ENCODE measurements at regions not wholly inside any gene's neighbourhood (a gene's known extent, or its start where the extent isn't known, plus 50 kb on each side); places are given as distances from the start of the nearest gene placed in this dataset.

DNA sequence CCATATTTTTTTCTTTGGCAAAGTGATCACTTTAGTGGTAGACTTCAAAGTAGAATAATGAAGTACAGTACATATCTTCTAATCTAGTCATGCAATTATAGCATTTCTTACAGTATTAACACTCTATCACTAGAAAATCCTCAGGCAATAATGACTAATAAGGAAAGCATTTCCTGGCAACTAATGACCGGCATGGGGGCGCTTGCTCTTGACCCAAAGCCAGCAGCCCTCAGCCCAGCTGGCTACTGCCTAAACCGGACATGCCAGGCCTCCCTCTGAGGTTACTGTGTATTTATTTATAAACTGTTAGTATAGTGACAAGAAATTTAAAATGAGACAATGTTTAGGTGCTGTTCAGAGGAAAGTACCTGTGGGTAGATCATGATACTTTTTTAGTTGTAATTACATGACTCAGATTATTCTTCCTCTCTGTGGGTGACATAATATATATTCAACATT is 633.8 kb downstream of the PTPRC start:
- Histone ChIP-seq H3K9me3 (no peaks in the 10 kb centered on the region), H3K36me3 (no peaks in the 10 kb centered on the region), H3K27me3 (no peaks in the 10 kb centered on the region), H3K4me3 (no peak overlapping the region), H3K4me1 (peaks cover 0 to 3% (median 0%) of the 10 kb centered on the region in 4 donors), H3K27ac (replicated peaks in 1 of 4) (no peak overlapping the region)
- WGBS, result 28% methylated on average over 3 of the region's 3 CpGs
- intact Hi-C loops (cut with DNase I), result no loop called here
- TF ChIP-seq POLR2AphosphoS5 (IDR thresholded peaks at IDR 0.05) (no peak), EP300 (IDR thresholded peaks at IDR 0.05) (no peak), POLR2A (IDR thresholded peaks at IDR 0.05; ENCODE audit: low read depth) (no peak)
- TF ChIP-seq, protein P1, sequence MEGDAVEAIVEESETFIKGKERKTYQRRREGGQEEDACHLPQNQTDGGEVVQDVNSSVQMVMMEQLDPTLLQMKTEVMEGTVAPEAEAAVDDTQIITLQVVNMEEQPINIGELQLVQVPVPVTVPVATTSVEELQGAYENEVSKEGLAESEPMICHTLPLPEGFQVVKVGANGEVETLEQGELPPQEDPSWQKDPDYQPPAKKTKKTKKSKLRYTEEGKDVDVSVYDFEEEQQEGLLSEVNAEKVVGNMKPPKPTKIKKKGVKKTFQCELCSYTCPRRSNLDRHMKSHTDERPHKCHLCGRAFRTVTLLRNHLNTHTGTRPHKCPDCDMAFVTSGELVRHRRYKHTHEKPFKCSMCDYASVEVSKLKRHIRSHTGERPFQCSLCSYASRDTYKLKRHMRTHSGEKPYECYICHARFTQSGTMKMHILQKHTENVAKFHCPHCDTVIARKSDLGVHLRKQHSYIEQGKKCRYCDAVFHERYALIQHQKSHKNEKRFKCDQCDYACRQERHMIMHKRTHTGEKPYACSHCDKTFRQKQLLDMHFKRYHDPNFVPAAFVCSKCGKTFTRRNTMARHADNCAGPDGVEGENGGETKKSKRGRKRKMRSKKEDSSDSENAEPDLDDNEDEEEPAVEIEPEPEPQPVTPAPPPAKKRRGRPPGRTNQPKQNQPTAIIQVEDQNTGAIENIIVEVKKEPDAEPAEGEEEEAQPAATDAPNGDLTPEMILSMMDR (IDR thresholded peaks at IDR 0.05), result no peak
- DNase-seq (ENCODE audit: extremely low spot score), result no peak

DNA sequence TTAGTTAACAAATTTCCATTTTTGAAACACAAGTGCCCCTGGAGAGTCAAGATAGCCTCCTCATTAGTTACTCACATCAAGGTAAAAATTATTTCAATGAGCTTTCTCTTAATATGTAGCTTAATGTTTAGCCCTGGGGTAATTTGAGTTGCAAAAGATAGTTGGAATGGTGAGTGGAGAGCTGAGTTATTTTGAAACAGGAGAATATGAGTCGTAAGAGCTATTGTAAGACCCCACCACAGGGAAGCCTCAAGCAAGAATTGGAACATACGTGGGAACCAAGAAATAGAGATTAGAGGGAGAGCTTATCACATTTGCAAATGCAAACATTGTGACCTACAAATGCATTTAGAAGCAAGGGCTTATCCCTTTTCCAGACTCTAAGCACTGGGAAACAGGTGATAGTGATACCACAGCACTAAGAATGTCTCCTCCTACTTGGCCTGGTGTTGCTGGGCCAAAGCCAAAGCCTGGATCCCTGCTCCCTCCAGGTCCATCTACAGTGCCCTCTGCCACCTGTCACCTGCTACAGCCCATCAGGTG is 635.1 kb downstream of the PTPRC start:
- no peak overlapping the region for H3K4me3 ChIP-seq
- H3K27me3 ChIP-seq, result no peaks in the 10 kb centered on the region
- H3K27ac ChIP-seq (replicated peaks in 1 of 4), result no peak overlapping the region
- H3K36me3 ChIP-seq, result no peaks in the 10 kb centered on the region
- 63% methylated on average over 2 of the region's 2 CpGs for WGBS
- intact Hi-C loops (cut with DNase I), result no loop called here
- TF ChIP-seq EP300 (IDR thresholded peaks at IDR 0.05), result no peak
- peaks cover 0 to 3% (median 0%) of the 10 kb centered on the region in 4 donors for H3K4me1 ChIP-seq
- DNase-seq (ENCODE audit: extremely low spot score), result no peak
- no peaks in the 10 kb centered on the region for H3K9me3 ChIP-seq

DNA sequence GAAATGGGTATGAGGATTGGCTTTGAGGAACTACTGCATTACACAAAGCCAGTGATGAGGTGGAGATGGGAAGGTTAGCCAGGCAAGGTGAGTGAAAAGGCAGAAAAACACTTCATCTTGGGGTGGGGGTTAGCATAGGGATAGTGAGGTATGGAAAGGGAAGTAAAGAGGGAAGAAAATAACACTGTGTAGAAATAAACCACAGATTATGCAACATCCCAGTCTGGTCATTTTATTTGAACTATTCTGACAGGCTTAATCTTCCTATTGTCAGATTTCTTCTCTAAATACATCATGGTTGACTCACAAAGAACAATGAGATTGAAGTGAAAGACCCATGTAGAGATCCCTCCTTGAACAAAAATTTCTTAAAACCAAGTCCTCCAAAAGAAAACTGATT is 640.2 kb downstream of the PTPRC start:
- Histone ChIP-seq H3K9me3 (no peaks in the 10 kb centered on the region), H3K27ac (replicated peaks in 1 of 4) (no peak overlapping the region), H3K4me3 (no peak overlapping the region), H3K36me3 (no peaks in the 10 kb centered on the region), H3K4me1 (no peaks in the 10 kb centered on the region), H3K27me3 (no peaks in the 10 kb centered on the region)
- intact Hi-C loops (cut with DNase I), result no loop called here
- no peak for DNase-seq (ENCODE audit: extremely low spot score)
- TF ChIP-seq EP300 (IDR thresholded peaks at IDR 0.05) (no peak), POLR2AphosphoS5 (IDR thresholded peaks at IDR 0.05) (no peak), POLR2A (IDR thresholded peaks at IDR 0.05; ENCODE audit: low read depth) (no peak)
- TF ChIP-seq, protein P1 (IDR thresholded peaks at IDR 0.05), result no peak

DNA sequence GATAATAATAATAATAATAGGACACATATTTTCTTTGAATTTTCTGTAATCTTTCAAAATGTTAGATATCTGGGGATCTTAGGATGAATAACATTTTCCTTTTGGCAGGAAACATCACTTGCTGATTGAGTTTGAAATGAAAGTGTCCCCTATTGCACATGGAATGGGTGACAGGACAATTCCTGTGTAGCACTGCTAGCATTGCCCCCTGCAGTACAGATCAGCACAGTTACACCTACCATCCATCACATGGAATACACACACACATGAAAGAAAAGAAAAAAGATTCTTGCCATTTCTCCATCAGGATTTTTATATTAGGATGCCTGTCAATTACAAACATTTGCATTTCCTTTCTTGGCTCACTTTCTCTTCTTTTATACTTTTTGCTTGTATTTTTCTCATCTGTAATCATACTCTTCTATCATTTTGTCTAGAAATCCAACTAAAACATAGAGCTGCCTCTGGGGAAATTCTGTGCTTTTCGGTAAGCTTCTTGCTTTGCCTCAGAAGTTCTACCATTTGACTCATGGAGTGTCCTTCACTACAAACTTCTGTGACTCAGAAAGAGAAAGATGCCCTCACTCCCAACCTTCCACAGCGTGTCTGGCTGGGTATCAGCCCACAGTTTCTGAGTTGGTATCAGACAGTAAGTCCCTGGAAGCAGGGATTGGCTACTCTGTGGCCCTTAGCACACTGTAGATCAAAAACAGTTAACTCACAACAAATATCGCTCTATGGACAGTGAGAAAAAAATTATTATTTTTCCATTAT is 641.2 kb downstream of the PTPRC start:
- 95% methylated on average over 3 of the region's 3 CpGs for WGBS
- TF ChIP-seq POLR2AphosphoS5 (IDR thresholded peaks at IDR 0.05) (no peak), POLR2A (IDR thresholded peaks at IDR 0.05; ENCODE audit: low read depth) (no peak), EP300 (IDR thresholded peaks at IDR 0.05) (no peak)
- TF ChIP-seq, protein P1 (IDR thresholded peaks at IDR 0.05), result no peak
- no peak overlapping the region for H3K27ac ChIP-seq (replicated peaks in 1 of 4)
- H3K9me3 ChIP-seq, result no peaks in the 10 kb centered on the region
- no peak for DNase-seq (ENCODE audit: extremely low spot score)
- H3K4me3 ChIP-seq, result no peak overlapping the region
- intact Hi-C loops (cut with DNase I), result no loop called here
- no peaks in the 10 kb centered on the region for H3K36me3 ChIP-seq
- H3K27me3 ChIP-seq, result no peaks in the 10 kb centered on the region
- H3K4me1 ChIP-seq, result no peaks in the 10 kb centered on the region

DNA sequence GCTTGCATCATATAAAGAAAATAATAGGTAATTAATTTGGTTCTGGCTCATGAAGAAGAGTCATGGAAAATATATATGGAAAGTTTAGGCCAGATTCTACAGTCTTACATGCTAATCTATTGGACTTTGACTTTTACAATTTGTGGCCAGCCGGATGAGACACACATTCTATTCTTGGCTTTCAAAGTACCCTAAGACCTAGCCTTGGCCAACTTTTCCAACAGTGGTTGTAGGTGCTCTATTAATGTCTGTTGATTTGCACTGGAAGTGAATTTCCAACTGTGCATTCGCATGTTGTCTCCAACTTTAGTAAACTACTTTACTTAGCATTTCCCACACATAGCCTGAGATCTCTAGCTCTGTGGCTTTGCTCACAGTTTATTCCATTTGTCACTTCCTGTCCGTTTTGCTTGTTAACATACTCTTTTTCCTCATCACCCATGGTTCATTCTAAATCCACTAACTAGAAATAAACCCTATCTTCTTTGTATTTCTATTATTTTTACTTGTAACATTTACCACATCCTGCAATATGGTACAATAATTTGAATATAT is 644.0 kb downstream of the PTPRC start:
- WGBS, result 76% methylated on average over 3 of the region's 3 CpGs
- H3K4me1 ChIP-seq, result no peaks in the 10 kb centered on the region
- H3K27ac ChIP-seq (replicated peaks in 1 of 4), result no peak overlapping the region
- no peaks in the 10 kb centered on the region for H3K36me3 ChIP-seq
- TF ChIP-seq, protein P1 (IDR thresholded peaks at IDR 0.05), result no peak
- TF ChIP-seq POLR2AphosphoS5 (IDR thresholded peaks at IDR 0.05) (no peak), EP300 (IDR thresholded peaks at IDR 0.05) (no peak), POLR2A (IDR thresholded peaks at IDR 0.05; ENCODE audit: low read depth) (no peak)
- intact Hi-C loops (cut with DNase I), result no loop called here
- H3K9me3 ChIP-seq, result no peaks in the 10 kb centered on the region
- no peaks in the 10 kb centered on the region for H3K27me3 ChIP-seq
- H3K4me3 ChIP-seq, result no peak overlapping the region
- DNase-seq (ENCODE audit: extremely low spot score), result no peak
